ENCODE measurements at regions not wholly inside any gene's neighbourhood (a gene's known extent, or its start where the extent isn't known, plus 50 kb on each side); places are given as distances from the start of the nearest gene placed in this dataset.
A peak's percentile ranks its signal among the peaks of the same experiment; 100 is the strongest.
"Not testable (repeated sequence)": the region's sequence is repeated elsewhere in the genome, so short reads cannot be mapped to it uniquely, and the experiment has no call there.

- WGBS, 2 donors: 91 to 93% methylated on average over 6 of the region's 6 CpGs
- not testable (repeated sequence) for H3K4me1 ChIP-seq (ENCODE audit: control insufficient read depth in 2 of 2, insufficient read depth in 2 of 2, low read length in 1 of 2); H3K4me3 ChIP-seq (ENCODE audit: low read depth in 1 of 2, low read length in 2 of 2); H3K9me3 ChIP-seq (ENCODE audit: control insufficient read depth in 2 of 2, insufficient read depth in 1 of 2, low read depth in 1 of 2, low read length in 1 of 2); H3K27me3 ChIP-seq (ENCODE audit: control insufficient read depth in 1 of 2, insufficient read depth in 2 of 2, low read length in 2 of 2); H3K27ac ChIP-seq (ENCODE audit: low read depth in 2 of 2, low read length in 1 of 2); H3K36me3 ChIP-seq (ENCODE audit: control insufficient read depth in 2 of 2, insufficient read depth in 2 of 2, low read length in 1 of 2)
These were observed 82.7 kb downstream of the TFRC start for GRCh38 chr3:195999176-195999575.

GRCh38 chr3:195996314-195996713, 85.6 kb downstream of the TFRC start:
- not testable (repeated sequence) for H3K27me3 ChIP-seq (ENCODE audit: control insufficient read depth in 1 of 2, insufficient read depth in 2 of 2, low read length in 2 of 2); H3K9me3 ChIP-seq (ENCODE audit: control insufficient read depth in 2 of 2, insufficient read depth in 1 of 2, low read depth in 1 of 2, low read length in 1 of 2); H3K27ac ChIP-seq (ENCODE audit: low read depth in 2 of 2, low read length in 1 of 2); H3K4me1 ChIP-seq (ENCODE audit: control insufficient read depth in 2 of 2, insufficient read depth in 2 of 2, low read length in 1 of 2); H3K36me3 ChIP-seq (ENCODE audit: control insufficient read depth in 2 of 2, insufficient read depth in 2 of 2, low read length in 1 of 2); H3K4me3 ChIP-seq (ENCODE audit: low read depth in 1 of 2, low read length in 2 of 2)
- 83% methylated on average over 8 to 10 of the region's 18 CpGs for WGBS, 2 donors

GRCh38 chr3:195994343-195994742, 86.0 kb upstream of the TNK2 start:
- not testable (repeated sequence) for H3K9me3 ChIP-seq (ENCODE audit: control insufficient read depth in 2 of 2, insufficient read depth in 1 of 2, low read depth in 1 of 2, low read length in 1 of 2); H3K36me3 ChIP-seq (ENCODE audit: control insufficient read depth in 2 of 2, insufficient read depth in 2 of 2, low read length in 1 of 2); H3K27ac ChIP-seq (ENCODE audit: low read depth in 2 of 2, low read length in 1 of 2); H3K4me3 ChIP-seq (ENCODE audit: low read depth in 1 of 2, low read length in 2 of 2); H3K4me1 ChIP-seq (ENCODE audit: control insufficient read depth in 2 of 2, insufficient read depth in 2 of 2, low read length in 1 of 2); H3K27me3 ChIP-seq (ENCODE audit: control insufficient read depth in 1 of 2, insufficient read depth in 2 of 2, low read length in 2 of 2)
- WGBS, 2 donors: 22 to 26% methylated on average over 12 to 14 of the region's 14 CpGs

GRCh38 chr3:195993671-195994070, 85.3 kb upstream of the TNK2 start:
- H3K36me3 ChIP-seq (ENCODE audit: control insufficient read depth in 2 of 2, insufficient read depth in 2 of 2, low read length in 1 of 2); H3K4me1 ChIP-seq (ENCODE audit: control insufficient read depth in 2 of 2, insufficient read depth in 2 of 2, low read length in 1 of 2); H3K27me3 ChIP-seq (ENCODE audit: control insufficient read depth in 1 of 2, insufficient read depth in 2 of 2, low read length in 2 of 2); H3K9me3 ChIP-seq (ENCODE audit: control insufficient read depth in 2 of 2, insufficient read depth in 1 of 2, low read depth in 1 of 2, low read length in 1 of 2); H3K4me3 ChIP-seq (ENCODE audit: low read depth in 1 of 2, low read length in 2 of 2); H3K27ac ChIP-seq (ENCODE audit: low read depth in 2 of 2, low read length in 1 of 2): not testable (repeated sequence)
- WGBS, 2 donors: 88 to 94% methylated on average over 9 to 11 of the region's 11 CpGs

GRCh38 chr3:195992956-195993595, 84.7 kb upstream of the TNK2 start:
- 92 to 93% methylated on average over 15 to 19 of the region's 20 CpGs for WGBS, 2 donors
- H3K27me3 ChIP-seq (ENCODE audit: control insufficient read depth in 1 of 2, insufficient read depth in 2 of 2, low read length in 2 of 2); H3K36me3 ChIP-seq (ENCODE audit: control insufficient read depth in 2 of 2, insufficient read depth in 2 of 2, low read length in 1 of 2); H3K4me1 ChIP-seq (ENCODE audit: control insufficient read depth in 2 of 2, insufficient read depth in 2 of 2, low read length in 1 of 2); H3K9me3 ChIP-seq (ENCODE audit: control insufficient read depth in 2 of 2, insufficient read depth in 1 of 2, low read depth in 1 of 2, low read length in 1 of 2); H3K4me3 ChIP-seq (ENCODE audit: low read depth in 1 of 2, low read length in 2 of 2); H3K27ac ChIP-seq (ENCODE audit: low read depth in 2 of 2, low read length in 1 of 2): not testable (repeated sequence)

DNA sequence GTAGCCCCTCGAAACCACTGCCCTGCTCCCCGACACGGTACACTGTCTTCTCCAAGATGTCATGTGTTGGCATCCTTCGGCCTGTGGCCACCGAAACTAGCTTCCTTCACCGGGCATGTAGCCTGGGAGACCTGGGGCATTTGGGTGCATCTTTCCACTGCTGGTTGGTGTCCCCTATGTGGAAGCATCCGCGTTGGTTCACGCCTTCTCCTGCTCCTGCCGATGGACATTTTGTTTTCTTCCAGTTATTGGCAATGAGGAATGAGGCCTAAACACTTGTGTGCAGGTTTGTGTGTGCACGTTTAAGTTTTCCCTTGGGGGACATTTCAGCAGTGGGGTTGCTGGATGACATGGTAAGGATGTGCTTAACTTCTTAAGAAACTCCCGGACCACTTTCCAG, 83.6 kb upstream of the TNK2 start:
- H3K27ac ChIP-seq (ENCODE audit: low read depth in 2 of 2, low read length in 1 of 2); H3K4me3 ChIP-seq (ENCODE audit: low read depth in 1 of 2, low read length in 2 of 2); H3K27me3 ChIP-seq (ENCODE audit: control insufficient read depth in 1 of 2, insufficient read depth in 2 of 2, low read length in 2 of 2); H3K4me1 ChIP-seq (ENCODE audit: control insufficient read depth in 2 of 2, insufficient read depth in 2 of 2, low read length in 1 of 2); H3K9me3 ChIP-seq (ENCODE audit: control insufficient read depth in 2 of 2, insufficient read depth in 1 of 2, low read depth in 1 of 2, low read length in 1 of 2); H3K36me3 ChIP-seq (ENCODE audit: control insufficient read depth in 2 of 2, insufficient read depth in 2 of 2, low read length in 1 of 2): not testable (repeated sequence)
- WGBS, 2 donors: 86 to 89% methylated on average over 9 of the region's 12 CpGs

- H3K27ac ChIP-seq (ENCODE audit: low read depth in 2 of 2, low read length in 1 of 2); H3K27me3 ChIP-seq (ENCODE audit: control insufficient read depth in 1 of 2, insufficient read depth in 2 of 2, low read length in 2 of 2); H3K4me3 ChIP-seq (ENCODE audit: low read depth in 1 of 2, low read length in 2 of 2); H3K4me1 ChIP-seq (ENCODE audit: control insufficient read depth in 2 of 2, insufficient read depth in 2 of 2, low read length in 1 of 2); H3K36me3 ChIP-seq (ENCODE audit: control insufficient read depth in 2 of 2, insufficient read depth in 2 of 2, low read length in 1 of 2); H3K9me3 ChIP-seq (ENCODE audit: control insufficient read depth in 2 of 2, insufficient read depth in 1 of 2, low read depth in 1 of 2, low read length in 1 of 2): not testable (repeated sequence)
- WGBS, 2 donors: 85 to 92% methylated on average over 12 of the region's 12 CpGs
These were observed 82.9 kb upstream of the TNK2 start for GRCh38 chr3:195991243-195991642.

DNA sequence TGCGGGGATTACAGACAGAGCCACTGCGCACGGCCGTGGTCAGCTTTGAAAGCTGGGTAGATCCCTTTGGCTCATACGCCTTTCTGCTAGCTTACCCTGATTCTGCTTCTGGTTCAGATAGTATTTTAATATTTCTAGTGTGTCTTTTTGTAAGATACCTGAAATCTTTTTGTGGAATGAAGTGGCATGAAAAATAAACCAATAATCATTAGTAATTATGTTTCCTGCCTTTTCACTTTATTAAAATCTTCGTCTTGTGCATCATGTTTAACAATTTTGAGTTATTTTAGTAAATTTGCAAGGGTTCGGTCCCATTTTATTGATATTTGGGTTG, 82.5 kb upstream of the TNK2 start:
- H3K27me3 ChIP-seq (ENCODE audit: control insufficient read depth in 1 of 2, insufficient read depth in 2 of 2, low read length in 2 of 2); H3K36me3 ChIP-seq (ENCODE audit: control insufficient read depth in 2 of 2, insufficient read depth in 2 of 2, low read length in 1 of 2); H3K4me1 ChIP-seq (ENCODE audit: control insufficient read depth in 2 of 2, insufficient read depth in 2 of 2, low read length in 1 of 2); H3K9me3 ChIP-seq (ENCODE audit: control insufficient read depth in 2 of 2, insufficient read depth in 1 of 2, low read depth in 1 of 2, low read length in 1 of 2): not testable (repeated sequence)
- WGBS, 2 donors: 39 to 45% methylated on average over 7 of the region's 7 CpGs
- H3K27ac ChIP-seq (ENCODE audit: low read depth in 2 of 2, low read length in 1 of 2): peak overlapping the region in 1 of 2 donors; percentile 59
- H3K4me3 ChIP-seq (ENCODE audit: low read depth in 1 of 2, low read length in 2 of 2): peak overlapping the region; percentile 52 to 70

DNA sequence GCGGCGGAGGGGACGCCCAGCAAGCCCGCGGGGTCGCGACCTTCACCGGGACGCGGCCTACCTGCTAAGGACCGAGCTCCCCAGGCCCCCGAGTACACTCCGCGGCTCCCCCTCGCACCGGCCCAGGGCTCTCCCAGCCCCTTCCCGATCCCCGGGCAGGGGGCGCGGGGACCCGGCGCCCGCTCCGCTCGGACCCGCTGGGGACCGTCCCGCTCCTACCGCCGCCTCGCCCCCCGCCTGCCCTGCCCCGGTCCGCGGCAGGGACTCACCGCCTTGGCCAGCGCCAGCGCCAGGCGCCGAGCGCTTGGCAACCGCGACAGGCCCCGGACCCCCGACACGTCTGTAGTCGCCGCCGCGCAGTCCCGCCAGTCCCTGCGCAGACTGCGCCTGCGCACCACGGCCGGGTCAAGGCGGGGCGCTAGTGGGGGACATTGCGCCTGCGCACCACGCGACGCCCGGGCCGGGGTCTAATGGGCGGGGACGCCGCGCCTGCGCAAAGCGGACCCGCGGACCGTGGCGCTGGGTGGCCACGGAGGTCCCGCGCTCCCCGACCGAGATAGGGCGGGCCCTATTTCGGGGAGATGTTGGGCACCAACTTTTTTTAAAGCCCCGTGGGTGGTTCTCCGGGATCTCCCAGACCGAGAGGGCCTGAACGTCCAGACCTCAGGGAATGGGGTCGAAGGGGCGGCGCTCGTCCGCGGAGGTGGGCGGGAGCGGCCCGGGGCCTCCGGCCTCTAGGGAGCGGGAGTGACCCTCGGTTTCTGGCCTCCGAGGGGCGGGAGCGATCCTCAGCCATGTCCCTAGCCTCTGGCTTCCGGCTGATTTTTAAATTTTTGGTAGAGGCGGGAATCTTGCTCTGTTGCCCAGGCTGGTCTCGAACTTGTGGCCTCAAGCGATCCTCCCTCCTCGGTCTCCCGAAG, 81.8 kb upstream of the TNK2 start:
- not testable (repeated sequence) for H3K36me3 ChIP-seq (ENCODE audit: control insufficient read depth in 2 of 2, insufficient read depth in 2 of 2, low read length in 1 of 2); H3K9me3 ChIP-seq (ENCODE audit: control insufficient read depth in 2 of 2, insufficient read depth in 1 of 2, low read depth in 1 of 2, low read length in 1 of 2); H3K4me1 ChIP-seq (ENCODE audit: control insufficient read depth in 2 of 2, insufficient read depth in 2 of 2, low read length in 1 of 2); H3K27me3 ChIP-seq (ENCODE audit: control insufficient read depth in 1 of 2, insufficient read depth in 2 of 2, low read length in 2 of 2)
- Histone ChIP-seq H3K4me3 (ENCODE audit: low read depth in 1 of 2, low read length in 2 of 2) (peak overlapping the region; percentile 55 to 70), H3K27ac (ENCODE audit: low read depth in 2 of 2, low read length in 1 of 2) (peak overlapping the region; percentile 59 to 71)
- WGBS, 2 donors: 1% methylated on average over 56 to 91 of the region's 107 CpGs

Measured in esophagus (tissue), 2 donors.